ENCODE measurements at regions not wholly inside any gene's neighbourhood (a gene's known extent, or its start where the extent isn't known, plus 50 kb on each side); places are given as distances from the start of the nearest gene placed in this dataset.

DNA sequence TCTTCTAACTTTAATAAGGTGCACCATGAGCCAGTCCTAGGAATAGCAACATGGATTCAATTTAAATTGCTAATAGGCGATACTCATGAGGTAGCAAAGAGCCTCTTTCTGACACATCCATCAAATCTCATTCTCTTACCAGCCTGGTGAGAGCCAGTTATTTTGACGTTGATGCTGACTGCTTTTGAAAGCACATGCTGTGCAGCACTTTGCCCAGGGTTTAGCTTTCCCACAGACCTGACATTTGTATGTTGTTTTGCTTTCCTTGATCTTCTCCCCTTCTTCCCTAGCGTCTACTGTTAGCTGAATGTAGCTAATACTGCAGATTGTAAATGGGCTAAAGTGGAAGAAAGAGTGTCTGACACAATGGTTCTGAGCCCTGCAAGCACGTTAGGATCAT lies 101.1 kb upstream of the CCDC85A start:
- TF ChIP-seq, protein P1, sequence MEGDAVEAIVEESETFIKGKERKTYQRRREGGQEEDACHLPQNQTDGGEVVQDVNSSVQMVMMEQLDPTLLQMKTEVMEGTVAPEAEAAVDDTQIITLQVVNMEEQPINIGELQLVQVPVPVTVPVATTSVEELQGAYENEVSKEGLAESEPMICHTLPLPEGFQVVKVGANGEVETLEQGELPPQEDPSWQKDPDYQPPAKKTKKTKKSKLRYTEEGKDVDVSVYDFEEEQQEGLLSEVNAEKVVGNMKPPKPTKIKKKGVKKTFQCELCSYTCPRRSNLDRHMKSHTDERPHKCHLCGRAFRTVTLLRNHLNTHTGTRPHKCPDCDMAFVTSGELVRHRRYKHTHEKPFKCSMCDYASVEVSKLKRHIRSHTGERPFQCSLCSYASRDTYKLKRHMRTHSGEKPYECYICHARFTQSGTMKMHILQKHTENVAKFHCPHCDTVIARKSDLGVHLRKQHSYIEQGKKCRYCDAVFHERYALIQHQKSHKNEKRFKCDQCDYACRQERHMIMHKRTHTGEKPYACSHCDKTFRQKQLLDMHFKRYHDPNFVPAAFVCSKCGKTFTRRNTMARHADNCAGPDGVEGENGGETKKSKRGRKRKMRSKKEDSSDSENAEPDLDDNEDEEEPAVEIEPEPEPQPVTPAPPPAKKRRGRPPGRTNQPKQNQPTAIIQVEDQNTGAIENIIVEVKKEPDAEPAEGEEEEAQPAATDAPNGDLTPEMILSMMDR (conservative IDR thresholded peaks at IDR 0.05 in 1 of 2, IDR thresholded peaks at IDR 0.05 in 1 of 2; ENCODE audit: extremely low read depth in 1 of 2, insufficient read depth in 1 of 2, low read depth in 1 of 2, low read length in 2 of 2): no peak
- TF ChIP-seq EZH2 (IDR thresholded peaks at IDR 0.05; ENCODE audit: borderline replicate concordance, low read length): no peak
